Nucleus accumbens (tissue), 56 donors: ENCODE measurements at regions not wholly inside any gene's neighbourhood (a gene's known extent, or its start where the extent isn't known, plus 50 kb on each side); places are given as distances from the start of the nearest gene placed in this dataset.
"Not testable (repeated sequence)": the region's sequence is repeated elsewhere in the genome, so short reads cannot be mapped to it uniquely, and the experiment has no call there.

Experiments used
- DNase-seq, 56 donors: peaks; one replicate each; lab custom pipeline; 2025; lab: John Stamatoyannopoulos, UW

- DNase-seq: no peak
Observed at GRCh38 chr16:65392806-65393565, 271.1 kb upstream of the CDH11 start.

- DNase-seq: no peak
Observed at GRCh38 chr16:65388592-65388991, 266.7 kb upstream of the CDH11 start.

DNA sequence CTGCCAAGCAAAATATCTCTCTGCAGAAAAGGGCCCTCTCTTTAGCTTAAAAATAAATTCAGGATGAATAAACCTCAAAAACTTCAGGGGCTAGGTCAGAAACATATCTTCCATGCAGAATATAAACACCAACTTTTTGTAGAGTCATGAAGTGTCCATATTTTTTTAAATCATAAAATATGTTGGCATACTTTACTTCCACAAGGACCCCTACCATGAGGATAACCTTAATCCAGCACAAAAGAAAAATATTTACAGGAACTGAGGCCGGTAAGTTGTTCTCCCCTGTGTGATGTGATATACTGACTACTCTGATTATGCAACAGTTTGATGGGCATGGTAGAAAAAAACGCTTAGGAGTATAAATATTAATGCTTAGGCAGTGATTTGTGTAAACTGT lies 264.8 kb upstream of the CDH11 start:
- no peak for DNase-seq

GRCh38 chr16:65384441-65384840 lies 262.6 kb upstream of the CDH11 start:
- DNase-seq: no peak

- DNase-seq: no peak
Observed at GRCh38 chr16:65377195-65377594, 255.3 kb upstream of the CDH11 start.

- no peak for DNase-seq
Observed at GRCh38 chr16:65376601-65377000, 254.7 kb upstream of the CDH11 start.

GRCh38 chr16:65375651-65376050 lies 253.8 kb upstream of the CDH11 start:
- no peak for DNase-seq

DNA sequence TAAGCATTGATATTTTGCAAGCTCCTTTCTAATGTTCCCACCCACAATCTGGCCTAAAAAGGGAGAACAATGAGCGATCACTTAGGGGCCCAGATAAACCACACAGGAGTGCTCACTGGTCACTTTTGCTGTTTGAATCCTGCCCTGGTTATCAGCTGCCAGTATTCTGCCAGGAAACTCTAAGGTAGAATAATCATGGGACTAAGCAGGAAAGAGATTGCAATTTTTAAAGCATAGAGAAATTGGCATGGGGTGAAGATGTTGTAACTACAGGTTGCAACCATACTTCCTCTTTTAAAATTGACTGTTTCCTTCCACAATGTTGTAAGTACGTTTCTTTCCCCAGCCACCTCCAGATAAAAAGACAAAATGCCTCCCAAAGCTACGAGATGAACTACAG lies 251.2 kb upstream of the CDH11 start:
- no peak for DNase-seq

DNA sequence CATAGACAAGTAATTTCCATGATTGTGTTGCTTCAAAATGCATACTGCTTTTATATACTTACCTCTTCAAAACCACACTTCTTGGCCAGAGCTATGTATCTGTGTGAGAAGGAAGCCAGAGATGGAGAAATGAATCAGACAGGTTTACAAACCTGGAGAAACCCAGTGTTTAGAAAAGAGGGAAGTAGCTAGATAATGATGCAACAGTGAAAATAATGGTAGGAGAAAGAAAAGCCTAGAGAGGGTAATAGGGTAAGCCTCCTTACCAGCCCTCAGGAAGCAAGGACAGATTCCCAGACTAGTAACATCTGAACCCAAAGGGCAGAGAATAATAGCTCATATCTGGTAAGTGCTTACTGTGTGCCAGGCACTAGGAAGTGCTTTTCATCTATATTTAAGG lies 250.3 kb upstream of the CDH11 start:
- no peak for DNase-seq

DNA sequence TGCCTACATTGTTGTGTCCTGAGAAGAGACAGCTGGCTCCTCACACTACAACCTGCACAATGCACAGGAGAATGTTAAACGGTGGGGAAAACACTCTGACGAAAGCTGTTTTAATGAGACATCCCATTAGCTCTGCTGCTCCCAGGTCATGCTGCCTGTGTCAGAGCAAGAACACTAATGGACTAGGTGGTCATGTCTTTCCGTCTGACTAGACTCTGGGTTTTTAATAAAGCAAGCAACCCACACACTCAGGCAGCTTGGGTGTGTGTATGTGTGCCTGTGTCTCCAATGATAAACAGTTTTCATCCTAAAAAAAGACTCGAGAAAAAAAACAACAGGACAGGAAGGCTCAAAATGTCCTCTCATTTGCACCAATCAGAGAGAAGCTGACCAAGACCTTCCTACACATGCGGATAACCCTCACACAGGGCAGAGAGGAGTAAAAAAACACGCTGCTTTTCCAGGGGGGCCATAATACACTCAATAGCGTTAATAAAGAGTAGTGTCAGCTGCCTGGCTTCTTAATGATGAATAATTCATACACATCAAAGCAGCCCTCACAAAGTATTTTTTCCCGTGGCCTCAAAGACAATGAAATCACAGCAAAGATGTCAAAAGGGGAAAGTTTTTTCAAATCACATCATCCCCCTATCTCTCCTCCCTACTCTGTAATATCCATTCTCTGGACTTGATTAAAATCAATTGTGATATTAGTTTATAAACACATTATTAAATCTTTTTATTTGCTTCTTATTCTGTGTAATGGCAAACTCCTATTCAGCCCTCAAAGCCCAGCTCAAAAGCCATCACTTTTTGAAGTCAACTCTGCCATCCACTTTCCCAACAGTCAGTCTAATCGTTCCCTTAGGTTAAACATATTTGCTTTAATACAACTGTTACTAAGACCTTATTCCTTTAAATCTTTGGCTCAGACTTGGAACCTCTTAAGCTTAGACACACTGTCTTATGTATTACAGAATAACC lies 244.2 kb upstream of the CDH11 start:
- no peak for DNase-seq

GRCh38 chr16:65356721-65357120 lies 234.9 kb upstream of the CDH11 start:
- DNase-seq: not testable (repeated sequence)

GRCh38 chr16:65355706-65356105 lies 233.8 kb upstream of the CDH11 start:
- no peak for DNase-seq

DNA sequence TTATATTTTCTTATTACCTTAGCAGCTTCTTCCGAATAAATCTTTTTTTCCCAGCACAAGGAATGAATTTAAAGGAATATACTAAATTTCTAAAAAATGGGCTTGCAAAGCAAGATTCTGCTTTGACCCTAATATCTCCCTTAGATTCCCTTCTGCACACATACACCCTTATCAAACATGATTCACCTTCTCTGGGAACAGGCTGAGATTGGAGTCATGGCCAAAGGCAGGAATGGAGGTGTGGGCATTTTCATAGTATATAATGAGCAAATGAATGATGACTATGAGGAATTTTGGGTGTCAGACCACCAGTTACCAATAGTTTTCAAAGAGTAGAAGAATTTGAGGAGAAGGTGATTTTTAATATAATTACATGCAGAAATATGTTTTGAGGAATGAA lies 231.3 kb upstream of the CDH11 start:
- DNase-seq: no peak

DNA sequence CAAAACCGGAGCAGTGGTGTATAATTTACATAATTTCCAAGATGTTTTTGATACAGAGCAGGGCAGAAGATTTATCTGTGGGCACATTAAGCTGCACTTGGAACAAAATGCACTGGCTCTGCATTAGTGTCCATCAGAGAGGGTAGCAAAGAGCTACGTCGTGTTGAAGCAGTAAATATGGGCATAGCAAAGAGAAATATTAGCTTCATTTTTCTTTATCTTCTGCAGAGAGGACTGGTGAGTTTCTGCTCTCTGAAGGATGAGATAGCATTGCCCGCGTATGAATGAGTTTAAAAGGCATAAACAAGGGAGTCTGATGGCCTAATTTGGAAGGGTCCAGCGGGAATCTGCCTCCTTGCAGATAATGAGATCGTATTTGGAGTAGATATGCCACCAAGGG lies 227.8 kb upstream of the CDH11 start:
- no peak for DNase-seq

- DNase-seq: no peak
Observed at GRCh38 chr16:65343556-65343955, 221.7 kb upstream of the CDH11 start.

DNA sequence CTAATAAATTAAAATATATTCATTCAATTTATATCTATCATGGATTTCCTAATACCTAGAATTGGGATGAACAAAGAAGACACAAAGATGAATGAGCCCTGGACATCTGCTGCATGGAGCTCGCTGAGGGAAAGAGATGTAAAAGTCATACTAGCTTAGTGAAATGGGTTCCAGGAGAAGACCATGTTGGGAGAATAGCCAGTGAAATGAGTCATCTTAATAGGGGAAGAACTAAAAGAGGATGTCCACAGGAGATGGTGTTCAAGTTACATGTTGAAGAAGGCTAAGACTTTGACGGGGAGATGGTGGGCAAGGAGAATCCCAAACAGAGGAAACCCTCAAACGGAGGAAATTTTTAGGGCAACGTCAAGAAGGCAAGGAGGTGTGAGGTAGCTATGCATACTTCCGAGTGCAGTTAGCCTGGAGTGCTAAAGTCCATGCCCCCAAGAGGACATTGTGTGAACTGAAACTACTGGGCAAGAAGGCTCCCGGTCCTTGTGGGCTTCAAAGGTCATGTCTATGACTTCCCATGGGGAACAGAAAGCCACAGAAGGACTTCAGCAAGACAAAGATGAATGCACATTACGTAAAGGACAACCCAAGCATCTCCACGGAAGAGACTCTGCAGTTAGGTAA lies 220.5 kb upstream of the CDH11 start:
- no peak for DNase-seq

DNA sequence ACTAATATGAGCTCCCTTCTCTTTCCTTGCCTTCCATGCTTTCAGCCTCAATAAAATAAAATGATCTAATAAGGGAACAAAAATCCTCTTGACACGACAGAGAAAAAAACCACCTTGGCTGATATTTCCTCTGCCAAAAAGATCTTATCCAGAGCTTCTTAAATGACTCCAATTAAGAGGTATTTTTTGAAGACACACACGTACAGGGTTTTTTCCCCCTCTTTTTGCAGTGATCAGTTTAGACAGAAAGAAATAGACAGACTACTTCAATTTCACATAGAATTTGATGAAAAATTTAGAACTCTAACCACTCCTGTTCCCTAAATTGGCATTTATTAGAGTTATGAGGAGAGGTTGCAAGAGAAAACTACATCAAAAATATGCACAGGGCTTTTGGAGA lies 217.2 kb upstream of the CDH11 start:
- no peak for DNase-seq

DNA sequence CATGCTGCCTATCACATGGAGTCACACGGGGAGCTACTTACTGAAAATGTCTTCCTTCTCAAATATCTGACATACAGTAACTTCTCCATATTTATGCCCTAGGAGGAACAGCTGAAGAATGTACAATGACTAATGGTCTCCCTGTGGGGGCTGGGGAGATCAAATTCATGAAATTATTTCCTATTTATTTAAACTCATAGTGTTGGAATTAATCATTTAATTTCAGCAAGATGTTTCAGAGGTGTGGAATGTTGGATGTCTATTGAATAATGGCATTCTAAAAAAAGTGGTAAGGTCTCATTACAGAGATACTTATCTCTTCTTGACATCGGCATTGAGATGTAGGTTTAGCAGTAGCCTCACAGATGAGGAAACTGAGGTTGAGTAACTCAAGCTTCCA lies 214.3 kb upstream of the CDH11 start:
- DNase-seq: no peak

- DNase-seq: no peak
Observed at GRCh38 chr16:65334081-65334480, 212.2 kb upstream of the CDH11 start.

DNA sequence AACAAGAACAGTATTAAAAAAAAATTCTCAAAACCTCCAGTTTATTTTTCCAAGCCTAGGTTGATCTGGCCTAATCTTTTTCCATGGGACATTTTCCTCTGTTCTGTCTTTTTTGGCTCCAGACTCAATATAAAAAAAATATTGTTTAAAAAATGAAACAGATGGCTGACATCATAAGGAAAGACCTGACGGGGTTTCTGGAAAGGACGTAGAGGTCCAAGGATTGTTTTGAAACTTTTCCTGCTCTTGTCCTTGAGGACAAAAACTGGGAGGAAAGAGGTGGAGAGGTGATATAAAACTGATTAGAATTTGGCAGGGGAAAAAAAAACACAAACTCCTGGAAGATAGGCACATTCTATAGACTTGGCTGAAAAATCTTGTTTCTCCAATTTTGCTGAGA lies 211.4 kb upstream of the CDH11 start:
- DNase-seq: no peak

- DNase-seq: no peak
Observed at GRCh38 chr16:65327346-65327745, 205.5 kb upstream of the CDH11 start.
